Common myeloid progenitor, CD34-positive (primary cell): ENCODE measurements at regions not wholly inside any gene's neighbourhood (a gene's known extent, or its start where the extent isn't known, plus 50 kb on each side); places are given as distances from the start of the nearest gene placed in this dataset.

Experiments
- CTCF ChIA-PET: fragments of 350-600 bp; sonication (Branson Sonifier 250); formaldehyde crosslinking; loops from one replicate; lab custom pipeline; 2021; ENCODE audit warnings: antibody characterized with exemption; lab: Charles Lee
- POLR2A ChIA-PET: fragments of 350-600 bp; sonication (Branson Sonifier 250); formaldehyde crosslinking; loops from one replicate; lab custom pipeline; 2021; ENCODE audit warnings: antibody characterized with exemption; lab: Charles Lee
- DNase-seq, 3 donors: peaks; one replicate each; pipeline versions ENCODE4 v3.0.0 to v3.0.0-alpha.2; 2013
- H3K27ac ChIP-seq, 2 experiments: 1 replicate in 1 of 2; 2 replicates in 1 of 2; pipeline ENCODE4 v1.7.0; 2013; ENCODE audit warnings: inconsistent platforms in 2 of 2, low read length in 2 of 2, mild to moderate bottlenecking in 2 of 2, low read depth in 1 of 2, moderate library complexity in 1 of 2; ENCODE audit not compliant: severe bottlenecking in 2 of 2, insufficient read depth in 1 of 2, poor library complexity in 1 of 2
- H3K27me3 ChIP-seq, 5 experiments: replicated peaks in 2 of 5; 1 replicate in 3 of 5; 2 replicates in 2 of 5; pipeline versions ENCODE4 v1.6.1 to v1.7.0; 2013; ENCODE audit warnings: low read length in 4 of 5, mild to moderate bottlenecking in 2 of 5, moderate library complexity in 2 of 5, inconsistent platforms in 1 of 5; ENCODE audit not compliant: insufficient read depth in 5 of 5, control insufficient read depth in 4 of 5
- H3K36me3 ChIP-seq, 4 experiments: 1 replicate in 2 of 4; 2 replicates in 2 of 4; pipeline versions ENCODE4 v1.6.1 to v1.7.0; 2013; ENCODE audit warnings: low read length in 3 of 4, control low read depth in 1 of 4, mild to moderate bottlenecking in 1 of 4; ENCODE audit not compliant: control insufficient read depth in 4 of 4, insufficient read depth in 4 of 4
- H3K4me1 ChIP-seq, 4 experiments: 1 replicate in 3 of 4; 2 replicates in 1 of 4; pipeline versions ENCODE4 v1.6.1 to v1.7.1; 2013; ENCODE audit warnings: low read length in 3 of 4, mild to moderate bottlenecking in 3 of 4, control low read depth in 1 of 4, inconsistent platforms in 1 of 4, moderate library complexity in 1 of 4; ENCODE audit not compliant: control insufficient read depth in 4 of 4, insufficient read depth in 4 of 4; ENCODE audit errors: control extremely low read depth in 1 of 4
- H3K4me3 ChIP-seq, 7 experiments: 1 replicate in 4 of 7; 2 replicates in 3 of 7; pipeline versions ENCODE4 v1.5.1 to v1.7.0; 2013; ENCODE audit warnings: mild to moderate bottlenecking in 7 of 7, low read length in 6 of 7, moderate library complexity in 6 of 7, inconsistent platforms in 2 of 7, low read depth in 2 of 7, control low read depth in 1 of 7; ENCODE audit not compliant: insufficient read depth in 4 of 7, control insufficient read depth in 1 of 7; ENCODE audit errors: extremely low read depth in 1 of 7
- H3K9me3 ChIP-seq, 5 experiments: 1 replicate in 4 of 5; 2 replicates in 1 of 5; pipeline versions ENCODE4 v1.6.1 to v1.7.1; 2013; ENCODE audit warnings: low read length in 4 of 5, mild to moderate bottlenecking in 2 of 5, inconsistent platforms in 1 of 5, low read depth in 1 of 5, moderate library complexity in 1 of 5; ENCODE audit not compliant: control insufficient read depth in 4 of 5, insufficient read depth in 2 of 5; ENCODE audit errors: control extremely low read depth in 1 of 5
- WGBS: methylation state at CpG from one replicate; pipeline ENCODE4 v1.1.5; 2013; ENCODE audit not compliant: insufficient coverage; 5-methylcytosine and 5-hydroxymethylcytosine counted together

DNA sequence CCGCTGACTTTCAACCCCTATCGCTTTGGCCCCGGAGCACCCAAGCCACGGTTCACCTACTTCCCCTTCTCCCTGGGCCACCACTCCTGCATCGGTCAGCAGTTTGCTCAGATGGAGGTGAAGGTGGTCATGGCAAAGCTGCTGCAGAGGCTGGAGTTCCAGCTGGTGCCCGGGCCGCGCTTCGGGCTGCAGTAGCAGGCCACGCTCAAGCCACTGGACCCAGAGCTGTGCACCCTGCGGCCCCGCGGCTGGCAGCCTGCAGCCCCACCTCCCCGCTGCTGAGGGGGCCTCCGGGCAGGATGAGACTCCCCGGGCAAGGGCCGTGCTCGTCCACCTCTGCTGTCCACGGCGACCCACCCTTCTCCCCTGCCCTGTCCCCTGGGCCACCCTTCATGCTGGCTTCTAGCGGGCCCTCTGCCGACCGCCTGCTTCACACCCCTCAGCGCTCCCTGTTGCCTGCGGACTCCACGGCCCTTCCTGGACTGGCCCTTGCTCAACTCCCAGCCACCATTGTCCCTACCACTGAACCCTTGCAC, 92.2 kb upstream of the TRABD2B start:
- no peaks in the 10 kb centered on the region for H3K36me3 ChIP-seq
- H3K27ac ChIP-seq: no peak overlapping the region
- no peak for DNase-seq
- no peaks in the 10 kb centered on the region for H3K9me3 ChIP-seq
- ChIA-PET CTCF (no interaction called here), POLR2A (no interaction called here)
- peaks cover 0 to 4% (median 0%) of the 10 kb centered on the region in 5 experiments for H3K27me3 ChIP-seq
- no peak overlapping the region for H3K4me3 ChIP-seq
- 98% methylated on average over 22 of the region's 26 CpGs for WGBS
- H3K4me1 ChIP-seq: peaks cover 0 to 11% (median 6%) of the 10 kb centered on the region in 4 experiments

DNA sequence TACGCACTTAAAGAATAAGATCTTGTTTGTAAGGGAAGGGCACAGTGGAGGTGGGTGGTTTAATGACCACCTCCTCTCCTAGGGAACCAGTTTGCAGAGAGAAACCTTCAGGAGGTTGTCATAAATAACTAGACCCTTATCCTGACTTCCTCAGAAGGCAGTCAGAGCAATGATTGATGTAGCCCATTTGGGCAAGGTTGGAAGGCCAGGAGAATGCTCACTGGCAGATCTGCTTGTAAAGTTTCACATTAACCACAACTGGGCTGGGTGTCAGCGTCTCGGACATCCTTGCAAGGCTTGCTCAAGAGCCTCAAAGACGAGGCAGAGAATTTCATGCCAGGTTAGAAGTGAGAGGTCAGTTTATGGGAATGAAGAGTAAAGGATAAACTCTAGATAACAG, 87.6 kb upstream of the TRABD2B start:
- no peak for DNase-seq
- POLR2A ChIA-PET: no interaction called here
- Histone ChIP-seq H3K27ac (no peak overlapping the region), H3K4me1 (peaks cover 0 to 2% (median 0%) of the 10 kb centered on the region in 4 experiments), H3K27me3 (peaks cover 0 to 2% (median 0%) of the 10 kb centered on the region in 5 experiments), H3K4me3 (no peak overlapping the region), H3K36me3 (no peaks in the 10 kb centered on the region), H3K9me3 (no peaks in the 10 kb centered on the region)
- CTCF ChIA-PET: no interaction called here
- 69% methylated on average over 3 of the region's 4 CpGs for WGBS

DNA sequence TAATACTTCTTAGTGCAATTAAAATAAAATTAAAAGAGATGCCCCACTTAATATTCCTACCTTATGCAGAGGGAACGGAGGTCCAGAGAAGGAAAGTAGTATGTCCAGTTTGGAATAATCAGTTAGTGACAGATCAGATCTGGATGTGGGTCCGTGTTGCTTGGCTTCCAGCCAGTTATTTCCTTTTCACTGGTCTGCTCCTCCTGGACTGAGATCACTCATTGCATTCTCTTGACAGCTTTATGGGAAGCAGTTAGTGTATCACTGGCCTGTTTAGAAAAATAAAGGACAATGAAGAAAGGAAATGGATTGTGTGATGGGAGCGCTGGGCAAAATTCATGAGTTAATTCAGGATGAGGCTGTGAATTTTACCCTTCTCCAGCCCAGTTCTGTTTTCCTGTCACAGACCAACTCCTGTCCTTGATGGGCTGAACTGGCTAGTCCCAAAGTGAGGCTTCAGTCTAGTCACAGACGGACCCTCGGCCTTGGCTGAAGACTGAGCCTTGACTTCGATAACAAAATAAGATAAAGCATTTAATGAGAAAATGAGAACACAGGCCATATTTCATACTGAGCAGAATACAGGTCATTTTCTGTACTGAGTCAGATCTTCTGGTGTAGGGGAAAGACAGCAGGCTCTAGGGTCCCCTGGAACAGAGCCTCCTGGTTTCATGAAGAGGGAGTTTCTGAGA, 85.2 kb upstream of the TRABD2B start:
- CTCF ChIA-PET: no interaction called here
- H3K4me3 ChIP-seq: no peak overlapping the region
- H3K36me3 ChIP-seq: no peaks in the 10 kb centered on the region
- peaks cover 0 to 2% (median 0%) of the 10 kb centered on the region in 4 experiments for H3K4me1 ChIP-seq
- peaks cover 0 to 2% (median 0%) of the 10 kb centered on the region in 5 experiments for H3K27me3 ChIP-seq
- 60% methylated on average over 3 of the region's 6 CpGs for WGBS
- POLR2A ChIA-PET: no interaction called here
- H3K27ac ChIP-seq: no peak overlapping the region
- H3K9me3 ChIP-seq: no peaks in the 10 kb centered on the region
- no peak for DNase-seq

DNA sequence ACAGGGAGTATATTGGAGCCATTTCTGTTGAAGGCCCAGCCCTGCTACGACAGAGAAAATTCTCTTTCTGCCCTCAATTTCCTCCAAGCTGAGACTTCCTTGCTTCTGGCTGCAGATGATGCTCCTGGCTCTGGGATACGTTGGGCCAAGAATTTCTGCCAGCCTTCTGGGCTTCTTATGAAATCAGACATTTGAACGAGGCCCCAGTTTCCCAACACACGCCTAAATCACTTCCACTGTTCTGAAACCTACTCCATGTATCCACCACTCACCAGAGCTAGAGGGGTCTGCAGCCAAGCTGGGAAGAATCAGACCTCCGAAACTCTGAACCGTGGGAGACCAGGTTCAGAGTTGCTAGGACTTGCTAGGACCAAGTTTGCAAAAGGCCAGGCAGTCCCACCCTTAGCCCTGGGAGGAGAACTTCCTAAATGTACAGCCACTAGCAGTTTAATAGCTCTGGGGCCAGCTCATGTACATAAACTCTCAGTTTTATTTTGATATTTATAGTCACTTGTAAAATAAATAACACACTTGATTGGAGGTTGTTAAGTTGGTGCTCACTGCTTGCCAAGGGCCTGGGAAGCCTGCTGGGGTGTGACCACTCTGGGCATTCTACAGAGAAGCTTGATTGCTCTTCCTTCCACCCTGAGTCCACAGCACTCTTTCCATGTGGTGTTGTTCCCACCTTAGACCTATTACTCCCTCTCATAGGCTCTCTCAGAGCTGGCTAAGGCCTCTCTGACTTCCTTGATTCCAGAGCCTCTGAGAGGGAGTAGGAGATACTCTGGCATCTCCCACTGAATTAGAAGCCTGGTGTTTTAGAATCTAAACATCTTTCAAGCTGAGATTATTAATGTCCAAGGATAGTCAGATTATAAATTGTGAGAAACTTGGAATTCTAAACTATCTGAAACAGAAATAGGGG, 83.4 kb upstream of the TRABD2B start:
- Histone ChIP-seq H3K9me3 (no peaks in the 10 kb centered on the region), H3K4me1 (peaks cover 0 to under 1% (median 0%) of the 10 kb centered on the region in 4 experiments), H3K4me3 (no peak overlapping the region), H3K27me3 (peaks cover 0 to under 1% (median 0%) of the 10 kb centered on the region in 5 experiments), H3K27ac (no peak overlapping the region), H3K36me3 (no peaks in the 10 kb centered on the region)
- no peak for DNase-seq
- 100% methylated on average over 6 of the region's 6 CpGs for WGBS
- POLR2A ChIA-PET: interaction anchor here (0.6 kb wide), 1 partner anchor 1018 kb away, joined by 3 read pairs; no protein-coding TSS in a partner anchor
- CTCF ChIA-PET: interaction anchor here (0.9 to 1.0 kb wide), 3 partner anchors 19 to 119 kb away, joined by 3 to 4 read pairs (median 3); no protein-coding TSS in a partner anchor

DNA sequence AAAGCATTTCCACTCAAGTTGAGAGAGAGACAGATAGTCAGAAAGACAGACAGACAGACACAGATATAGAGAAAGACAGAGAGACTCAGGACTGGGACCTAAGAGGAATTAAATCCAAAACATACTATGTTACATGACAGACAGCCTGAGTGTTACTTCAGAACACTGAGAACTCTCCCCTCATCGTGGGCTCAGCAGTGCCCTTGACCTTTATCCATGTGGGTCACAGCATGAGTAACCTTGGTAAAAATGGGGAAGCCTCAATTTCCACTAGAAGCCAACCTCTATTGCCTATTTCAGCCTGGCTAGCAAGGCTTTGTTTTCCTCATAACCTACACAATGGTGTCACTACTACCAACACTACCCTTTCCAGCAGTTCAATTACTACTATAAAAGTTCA, 81.9 kb upstream of the TRABD2B start:
- WGBS: 83% methylated on average over 1 of the region's 1 CpG
- Histone ChIP-seq H3K4me3 (no peak overlapping the region), H3K9me3 (no peaks in the 10 kb centered on the region), H3K27ac (no peak overlapping the region), H3K4me1 (no peaks in the 10 kb centered on the region), H3K27me3 (no peaks in the 10 kb centered on the region), H3K36me3 (no peaks in the 10 kb centered on the region)
- POLR2A ChIA-PET: no interaction called here
- CTCF ChIA-PET: no interaction called here
- no peak for DNase-seq

DNA sequence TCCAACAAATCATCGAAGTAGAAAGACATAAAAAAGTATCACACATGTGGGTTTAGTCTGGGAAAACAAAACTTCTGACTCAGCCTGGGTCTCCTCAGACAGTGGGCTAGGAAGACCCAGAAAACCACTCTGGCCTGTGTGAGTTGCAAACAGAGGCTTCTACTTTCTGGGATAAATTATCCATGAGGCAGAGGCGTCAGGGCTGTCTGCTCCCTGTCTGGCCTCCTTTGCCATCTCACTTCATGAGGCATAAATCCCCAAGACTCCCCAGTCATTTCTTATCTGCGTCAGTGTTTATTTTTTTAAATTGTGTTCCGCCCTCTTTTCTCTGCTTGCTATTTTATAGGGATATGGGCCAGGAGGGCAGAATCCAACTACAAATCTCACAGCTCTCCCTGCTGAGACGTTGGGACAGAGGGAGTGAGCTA, 80.6 kb upstream of the TRABD2B start:
- 100% methylated on average over 3 of the region's 5 CpGs for WGBS
- Histone ChIP-seq H3K27ac (no peak overlapping the region), H3K4me1 (no peaks in the 10 kb centered on the region), H3K9me3 (no peaks in the 10 kb centered on the region), H3K4me3 (no peak overlapping the region), H3K36me3 (no peaks in the 10 kb centered on the region), H3K27me3 (no peaks in the 10 kb centered on the region)
- DNase-seq: no peak
- POLR2A ChIA-PET: no interaction called here
- CTCF ChIA-PET: interaction anchor here (1.0 to 1.1 kb wide), 2 partner anchors 11 to 16 kb away, joined by 3 read pairs; no protein-coding TSS in a partner anchor
